Stimulated activated memory B cell treated with anti-CD40 and anti-IgM and Interleukin-4, amounts not matched to agents 10 μg/mL and 1 μg/mL and 100 μg/mL, for 72 hours (primary cell): ENCODE measurements at regions not wholly inside any gene's neighbourhood (a gene's known extent, or its start where the extent isn't known, plus 50 kb on each side); places are given as distances from the start of the nearest gene placed in this dataset.
"Not testable (repeated sequence)": the region's sequence is repeated elsewhere in the genome, so short reads cannot be mapped to it uniquely, and the experiment has no call there.

Experiments
- ATAC-seq: fragments of 150-1000 bp; cut with Tn5 transposase; 2 replicates; pipeline ENCODE4 v1.10.0; 2021
- H3K27ac Mint-ChIP-seq: one replicate; pipeline ENCODE4 v1.8.0; 2022; ENCODE audit warnings: mild to moderate bottlenecking, mixed read lengths
- H3K27me3 Mint-ChIP-seq: one replicate; pipeline ENCODE4 v1.8.0; 2022; ENCODE audit warnings: mixed read lengths
- H3K36me3 Mint-ChIP-seq: one replicate; pipeline ENCODE4 v1.8.0; 2022; ENCODE audit warnings: mixed read lengths
- H3K4me1 Mint-ChIP-seq: one replicate; pipeline ENCODE4 v1.8.0; 2022; ENCODE audit warnings: mixed read lengths
- H3K4me3 Mint-ChIP-seq: one replicate; pipeline ENCODE4 v1.8.0; 2022; ENCODE audit warnings: mild to moderate bottlenecking, moderate library complexity, mixed read lengths
- H3K9me3 Mint-ChIP-seq: one replicate; pipeline ENCODE4 v1.8.0; 2022; ENCODE audit warnings: mixed read lengths

DNA sequence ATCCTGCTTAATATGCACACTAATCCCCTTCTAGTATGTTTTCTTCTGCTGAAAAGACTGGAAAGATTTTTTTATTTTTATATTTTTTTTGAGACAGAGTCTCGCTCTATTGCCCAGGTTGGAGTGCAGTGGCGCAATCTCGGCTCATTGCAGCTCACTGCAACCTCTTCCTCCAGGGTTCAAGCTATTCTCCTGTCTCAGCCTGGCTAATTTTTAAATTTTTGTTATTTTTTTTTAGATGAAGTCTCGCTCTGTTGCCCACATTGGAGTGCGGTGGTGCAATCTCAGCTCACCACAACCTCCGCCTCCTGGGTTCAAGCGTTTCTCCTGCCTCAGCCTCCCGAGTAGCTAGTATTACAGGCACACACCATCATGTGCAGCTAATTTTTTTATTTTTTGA lies 1261.4 kb upstream of the ADGRL2 start:
- H3K4me1 Mint-ChIP-seq, H3K9me3 Mint-ChIP-seq, ATAC-seq, H3K27ac Mint-ChIP-seq, H3K27me3 Mint-ChIP-seq, H3K4me3 Mint-ChIP-seq, H3K36me3 Mint-ChIP-seq: not testable (repeated sequence)

DNA sequence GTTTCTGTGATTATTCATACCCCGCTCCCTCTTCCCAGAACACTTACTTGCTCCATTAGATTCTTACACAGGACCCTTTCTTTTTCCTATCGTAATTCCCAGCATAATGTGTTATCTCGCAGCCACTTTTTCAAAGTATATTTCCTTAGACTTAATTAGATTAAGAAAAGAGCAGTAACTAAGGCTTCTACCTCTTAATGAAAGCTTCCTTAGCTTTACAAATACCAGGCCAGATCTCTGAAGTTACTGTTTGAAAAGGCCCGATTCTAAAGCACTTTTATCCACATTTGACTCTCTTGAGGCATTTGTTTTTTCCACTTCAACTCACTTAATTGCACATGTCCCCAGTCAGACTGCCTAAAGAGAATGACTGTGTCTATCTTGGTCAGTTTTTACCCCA lies 1264.3 kb upstream of the ADGRL2 start:
- Mint-ChIP-seq H3K27ac (no peak overlapping the region), H3K4me3 (no peak overlapping the region), H3K27me3 (no peaks in the 10 kb centered on the region), H3K36me3 (no peaks in the 10 kb centered on the region), H3K4me1 (peaks cover 6% of the 10 kb centered on the region), H3K9me3 (no peaks in the 10 kb centered on the region)
- no peak for ATAC-seq

GRCh38 chr1:80535466-80535865 lies 1265.3 kb upstream of the ADGRL2 start:
- ATAC-seq: no peak
- Mint-ChIP-seq H3K27ac (no peak overlapping the region), H3K4me1 (peaks cover 6% of the 10 kb centered on the region), H3K4me3 (no peak overlapping the region), H3K36me3 (no peaks in the 10 kb centered on the region), H3K27me3 (no peaks in the 10 kb centered on the region), H3K9me3 (no peaks in the 10 kb centered on the region)

DNA sequence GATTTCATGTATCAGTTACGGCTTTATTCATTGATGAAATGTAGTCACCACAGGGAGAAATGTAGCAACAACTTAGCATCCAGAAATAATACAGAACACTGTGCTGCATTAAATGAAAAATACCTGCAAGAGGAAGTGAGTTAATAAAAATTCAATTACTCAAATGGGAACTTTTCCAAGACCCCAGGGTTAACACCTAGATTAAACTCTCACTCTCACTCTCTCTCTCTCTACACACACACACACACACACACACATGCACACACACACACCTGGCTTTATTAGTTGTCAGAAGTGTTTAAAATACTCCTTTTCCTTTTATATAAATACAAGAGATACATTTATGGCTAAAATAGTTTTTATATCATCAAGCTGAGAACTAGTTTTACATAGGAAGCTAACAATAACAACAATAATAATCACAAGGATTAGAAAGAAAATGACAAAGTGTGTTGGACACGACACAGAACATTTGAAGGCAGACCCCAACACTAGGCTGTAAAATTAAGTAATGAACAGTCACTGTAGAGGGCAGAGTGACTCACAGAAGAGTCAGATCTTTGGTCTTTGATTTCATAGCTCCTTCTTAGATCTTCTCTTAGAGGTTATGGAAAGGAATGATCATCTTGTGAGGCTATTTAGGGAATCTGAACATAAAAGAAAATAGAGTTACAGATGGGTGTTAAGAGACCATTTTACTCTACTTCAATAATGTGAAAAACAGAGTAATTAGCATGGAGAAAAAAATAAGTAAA lies 1266.0 kb upstream of the ADGRL2 start:
- H3K27ac Mint-ChIP-seq: no peak overlapping the region
- H3K9me3 Mint-ChIP-seq: no peaks in the 10 kb centered on the region
- ATAC-seq: no peak
- H3K27me3 Mint-ChIP-seq: no peaks in the 10 kb centered on the region
- H3K4me1 Mint-ChIP-seq: peaks cover 6% of the 10 kb centered on the region
- no peak overlapping the region for H3K4me3 Mint-ChIP-seq
- no peaks in the 10 kb centered on the region for H3K36me3 Mint-ChIP-seq

- Mint-ChIP-seq H3K9me3 (no peaks in the 10 kb centered on the region), H3K4me3 (no peak overlapping the region), H3K4me1 (peaks cover 6% of the 10 kb centered on the region), H3K36me3 (no peaks in the 10 kb centered on the region), H3K27me3 (no peaks in the 10 kb centered on the region), H3K27ac (no peak overlapping the region)
- ATAC-seq: no peak
Measured at GRCh38 chr1:80533775-80534334, 1266.9 kb upstream of the ADGRL2 start.

DNA sequence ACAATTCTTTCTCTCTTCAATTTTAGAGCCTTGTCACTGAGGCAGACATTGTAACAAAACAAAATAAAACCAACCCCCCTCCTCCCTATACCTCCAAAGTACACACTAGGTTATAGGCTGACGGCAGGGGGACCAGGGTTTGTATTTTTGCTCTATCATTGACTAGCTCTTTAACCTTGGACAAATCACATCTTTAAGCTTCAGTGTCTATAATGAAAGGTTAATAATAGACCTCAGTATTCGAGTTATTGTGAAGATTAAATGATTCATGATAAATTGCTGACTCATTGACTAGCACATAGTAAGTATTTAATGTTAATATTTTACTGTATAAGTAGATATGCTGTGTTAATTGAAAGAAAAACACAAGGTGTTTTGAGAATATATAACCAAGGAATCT lies 1267.6 kb upstream of the ADGRL2 start:
- no peak overlapping the region for H3K27ac Mint-ChIP-seq
- no peak for ATAC-seq
- H3K36me3 Mint-ChIP-seq: no peaks in the 10 kb centered on the region
- H3K4me1 Mint-ChIP-seq: peaks cover 6% of the 10 kb centered on the region
- H3K27me3 Mint-ChIP-seq: no peaks in the 10 kb centered on the region
- H3K9me3 Mint-ChIP-seq: no peaks in the 10 kb centered on the region
- H3K4me3 Mint-ChIP-seq: no peak overlapping the region

GRCh38 chr1:80531182-80531581 lies 1269.6 kb upstream of the ADGRL2 start:
- Mint-ChIP-seq H3K4me3 (no peak overlapping the region), H3K27ac (no peak overlapping the region), H3K27me3 (no peaks in the 10 kb centered on the region), H3K9me3 (no peaks in the 10 kb centered on the region), H3K4me1 (peaks cover 6% of the 10 kb centered on the region), H3K36me3 (no peaks in the 10 kb centered on the region)
- ATAC-seq: no peak

DNA sequence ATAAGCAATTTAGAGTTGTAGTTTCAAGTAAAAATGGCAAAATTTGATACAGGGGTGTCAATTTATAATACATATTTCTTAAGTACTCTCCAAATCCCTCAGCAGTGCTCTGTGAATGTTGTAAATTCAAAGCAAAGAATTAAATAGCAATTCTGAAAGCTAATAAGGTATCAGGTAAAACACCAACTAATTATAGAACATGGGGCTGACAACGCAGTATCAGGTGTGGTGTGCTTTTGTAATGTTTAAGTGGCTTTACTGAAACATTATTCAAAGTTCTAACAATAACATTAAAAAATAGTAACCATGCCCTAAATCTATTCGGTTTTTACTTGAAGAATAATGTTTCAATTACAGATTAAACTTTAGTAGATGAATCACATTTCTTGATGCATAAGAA lies 1271.2 kb upstream of the ADGRL2 start:
- H3K4me1 Mint-ChIP-seq: no peaks in the 10 kb centered on the region
- H3K36me3 Mint-ChIP-seq: no peaks in the 10 kb centered on the region
- no peak overlapping the region for H3K4me3 Mint-ChIP-seq
- ATAC-seq: no peak
- no peak overlapping the region for H3K27ac Mint-ChIP-seq
- H3K27me3 Mint-ChIP-seq: no peaks in the 10 kb centered on the region
- H3K9me3 Mint-ChIP-seq: no peaks in the 10 kb centered on the region

DNA sequence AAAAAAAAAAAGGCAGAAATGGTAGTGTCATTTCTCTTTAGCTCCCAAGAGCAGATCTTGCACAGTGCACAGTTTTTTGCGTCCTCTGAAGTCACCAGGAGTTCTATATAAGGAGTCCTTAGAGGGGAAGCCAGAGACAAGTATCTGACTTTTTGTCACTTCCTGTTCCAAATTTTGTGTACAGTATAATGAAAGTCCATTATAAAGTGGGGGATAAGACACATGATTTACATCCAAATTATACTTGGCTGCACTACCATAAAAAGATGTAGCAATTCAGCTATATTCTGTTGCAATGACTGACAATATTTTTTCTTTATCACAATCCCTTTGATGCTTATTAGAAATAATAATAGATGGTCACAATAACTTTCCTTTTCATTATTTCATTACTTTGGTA lies 1276.9 kb upstream of the ADGRL2 start:
- Mint-ChIP-seq H3K4me3 (no peak overlapping the region), H3K4me1 (no peaks in the 10 kb centered on the region), H3K36me3 (no peaks in the 10 kb centered on the region), H3K27me3 (no peaks in the 10 kb centered on the region), H3K9me3 (no peaks in the 10 kb centered on the region), H3K27ac (no peak overlapping the region)
- no peak for ATAC-seq

- H3K4me1 Mint-ChIP-seq, H3K27ac Mint-ChIP-seq: not testable (repeated sequence)
Measured at GRCh38 chr1:80523071-80523470, 1277.7 kb upstream of the ADGRL2 start.

DNA sequence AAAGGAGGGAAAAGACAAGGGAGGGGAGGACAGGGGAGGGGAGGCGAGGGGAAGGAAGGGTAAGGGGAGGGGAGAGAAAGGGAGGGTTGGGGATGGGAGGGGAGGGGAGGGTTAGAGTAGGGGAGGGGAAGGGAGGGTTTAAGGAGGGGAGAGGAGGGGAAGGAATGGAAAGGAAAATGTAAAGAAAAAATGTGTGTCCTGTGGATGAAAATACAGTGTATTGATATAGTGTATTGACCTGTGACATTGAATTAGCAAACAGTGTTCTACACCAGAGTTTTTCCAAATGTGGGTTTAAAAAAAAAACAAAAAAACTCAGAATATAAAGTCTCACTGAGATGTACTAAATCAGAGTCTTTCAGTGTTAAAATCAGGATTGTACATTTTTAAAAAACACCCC lies 1279.8 kb upstream of the ADGRL2 start:
- no peaks in the 10 kb centered on the region for H3K36me3 Mint-ChIP-seq
- no peak for ATAC-seq
- no peak overlapping the region for H3K4me3 Mint-ChIP-seq
- no peaks in the 10 kb centered on the region for H3K4me1 Mint-ChIP-seq
- no peak overlapping the region for H3K27ac Mint-ChIP-seq
- H3K27me3 Mint-ChIP-seq: no peaks in the 10 kb centered on the region
- H3K9me3 Mint-ChIP-seq: peaks cover 3% of the 10 kb centered on the region

More at GRCh38 chr1:80523071-80523470, 1277.7 kb upstream of the ADGRL2 start:
- ATAC-seq, H3K9me3 Mint-ChIP-seq, H3K27me3 Mint-ChIP-seq, H3K36me3 Mint-ChIP-seq, H3K4me3 Mint-ChIP-seq: not testable (repeated sequence)

GRCh38 chr1:80517062-80517461 lies 1283.7 kb upstream of the ADGRL2 start:
- H3K4me3 Mint-ChIP-seq: no peak overlapping the region
- H3K9me3 Mint-ChIP-seq: peaks cover 3% of the 10 kb centered on the region
- no peak overlapping the region for H3K27ac Mint-ChIP-seq
- H3K36me3 Mint-ChIP-seq: no peaks in the 10 kb centered on the region
- H3K27me3 Mint-ChIP-seq: no peaks in the 10 kb centered on the region
- H3K4me1 Mint-ChIP-seq: no peaks in the 10 kb centered on the region
- no peak for ATAC-seq

DNA sequence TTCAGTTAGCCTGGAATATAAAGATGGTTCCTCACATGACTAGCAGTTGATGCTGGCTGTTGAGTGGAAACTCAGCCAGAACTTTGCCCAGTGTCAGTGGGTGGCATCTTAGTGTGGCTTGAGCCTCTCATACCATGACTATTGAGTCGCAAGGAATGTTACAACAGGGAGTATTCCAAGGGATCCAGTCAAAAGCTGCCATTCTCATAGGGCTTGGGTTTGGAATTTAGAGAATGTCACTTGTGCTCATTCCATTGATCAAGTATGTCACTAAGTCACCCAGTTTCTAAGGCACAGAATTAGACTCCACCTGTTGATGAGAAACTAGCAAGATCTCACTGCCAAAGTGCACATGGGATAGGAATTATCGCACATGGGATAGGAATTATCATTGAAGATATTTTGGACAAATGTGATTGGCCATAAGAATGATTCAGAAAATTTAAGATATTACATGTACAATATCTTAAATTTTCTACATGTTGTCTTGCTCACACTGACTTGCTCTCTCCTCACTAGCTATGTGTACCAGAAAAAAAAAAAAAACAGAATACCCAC lies 1290.7 kb upstream of the ADGRL2 start:
- Mint-ChIP-seq H3K4me1 (no peaks in the 10 kb centered on the region), H3K27ac (no peak overlapping the region), H3K27me3 (no peaks in the 10 kb centered on the region), H3K9me3 (no peaks in the 10 kb centered on the region), H3K36me3 (no peaks in the 10 kb centered on the region), H3K4me3 (no peak overlapping the region)
- no peak for ATAC-seq

GRCh38 chr1:80506216-80506615 lies 1294.5 kb upstream of the ADGRL2 start:
- Mint-ChIP-seq H3K27ac (no peak overlapping the region), H3K4me1 (no peaks in the 10 kb centered on the region), H3K9me3 (peaks cover 2% of the 10 kb centered on the region), H3K4me3 (no peak overlapping the region), H3K27me3 (no peaks in the 10 kb centered on the region), H3K36me3 (no peaks in the 10 kb centered on the region)
- no peak for ATAC-seq

DNA sequence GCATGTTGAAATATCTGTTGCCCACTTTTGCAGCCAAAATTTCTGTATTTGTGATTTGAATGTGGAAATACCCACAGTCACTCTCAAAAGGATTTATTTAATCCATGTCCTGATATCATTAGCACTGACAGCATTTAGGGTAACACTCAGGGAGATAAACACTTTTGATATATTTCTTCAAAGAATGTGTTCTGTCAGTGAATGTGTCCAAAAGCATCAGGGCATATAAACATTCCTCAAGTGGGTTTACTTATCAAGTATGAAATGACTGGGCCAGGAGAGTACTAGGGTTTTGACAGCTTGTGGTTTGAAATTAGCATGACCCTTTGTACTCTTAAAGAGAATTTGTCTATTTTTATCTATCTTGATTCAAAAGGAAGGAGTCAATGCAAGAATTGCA lies 1302.1 kb upstream of the ADGRL2 start:
- ATAC-seq: no peak
- Mint-ChIP-seq H3K27me3 (no peaks in the 10 kb centered on the region), H3K4me1 (no peaks in the 10 kb centered on the region), H3K9me3 (peaks cover 3% of the 10 kb centered on the region), H3K36me3 (no peaks in the 10 kb centered on the region), H3K27ac (no peak overlapping the region), H3K4me3 (no peak overlapping the region)

- no peak for ATAC-seq
- H3K4me1 Mint-ChIP-seq: no peaks in the 10 kb centered on the region
- H3K36me3 Mint-ChIP-seq: no peaks in the 10 kb centered on the region
- H3K27me3 Mint-ChIP-seq: no peaks in the 10 kb centered on the region
- H3K27ac Mint-ChIP-seq: no peak overlapping the region
- no peaks in the 10 kb centered on the region for H3K9me3 Mint-ChIP-seq
- H3K4me3 Mint-ChIP-seq: no peak overlapping the region
Measured at GRCh38 chr1:80495806-80496205, 1304.9 kb upstream of the ADGRL2 start.
